Activated T-cell treated with anti-CD3 and anti-CD28 coated beads, Interleukin-2, amount 50 U/mL, for 72 hours (primary cell): ENCODE measurements at regions not wholly inside any gene's neighbourhood (a gene's known extent, or its start where the extent isn't known, plus 50 kb on each side); places are given as distances from the start of the nearest gene placed in this dataset.

Experiments used
- ATAC-seq, 2 donors: fragments of 150-1000 bp; cut with Tn5 transposase; replicated peaks in 1 of 2; 2 replicates each; pipeline ENCODE4 v1.10.0; 2021; ENCODE audit warnings: moderate library complexity in 2 of 2, mild to moderate bottlenecking in 1 of 2
- DNase-seq, 2 donors: peaks; one replicate each; pipeline ENCODE4 v3.0.0; 2021 to 2022; ENCODE audit warnings: mixed read lengths in 1 of 2
- H3K27ac Mint-ChIP-seq: one replicate; pipeline ENCODE4 v1.8.0; 2022; ENCODE audit warnings: mild to moderate bottlenecking, moderate library complexity, mixed read lengths
- H3K27me3 Mint-ChIP-seq: one replicate; pipeline ENCODE4 v1.8.0; 2022; ENCODE audit warnings: low read depth, mixed read lengths
- H3K36me3 Mint-ChIP-seq, 2 donors: one replicate each; pipeline ENCODE4 v1.8.0; 2022; ENCODE audit warnings: mixed read lengths in 2 of 2, mild to moderate bottlenecking in 1 of 2; ENCODE audit not compliant: insufficient read depth in 2 of 2
- H3K4me1 Mint-ChIP-seq: one replicate; pipeline ENCODE4 v1.8.0; 2022; ENCODE audit warnings: low read depth, mixed read lengths
- H3K4me3 Mint-ChIP-seq, 2 donors: one replicate each; pipeline ENCODE4 v1.8.0; 2022; ENCODE audit warnings: mild to moderate bottlenecking in 2 of 2, mixed read lengths in 2 of 2, moderate library complexity in 2 of 2
- H3K9me3 Mint-ChIP-seq, 2 donors: one replicate each; pipeline ENCODE4 v1.8.0; 2022; ENCODE audit warnings: mixed read lengths in 2 of 2

GRCh38 chr14:32006263-32007110 lies 70.6 kb upstream of the ARHGAP5 start:
- DNase-seq (no peak), ATAC-seq (no peak)
- no peaks in the 10 kb centered on the region for H3K36me3 Mint-ChIP-seq
- H3K27me3 Mint-ChIP-seq, result peaks cover 8% of the 10 kb centered on the region
- H3K9me3 Mint-ChIP-seq, result no peaks in the 10 kb centered on the region
- no peak overlapping the region for H3K27ac Mint-ChIP-seq
- no peaks in the 10 kb centered on the region for H3K4me1 Mint-ChIP-seq
- no peak overlapping the region for H3K4me3 Mint-ChIP-seq

- Mint-ChIP-seq H3K4me1 (no peaks in the 10 kb centered on the region), H3K9me3 (no peaks in the 10 kb centered on the region), H3K36me3 (no peaks in the 10 kb centered on the region), H3K27me3 (peaks cover 19% of the 10 kb centered on the region), H3K4me3 (no peak overlapping the region), H3K27ac (no peak overlapping the region)
- DNase-seq (no peak), ATAC-seq (no peak)
These were observed 69.2 kb upstream of the ARHGAP5 start for GRCh38 chr14:32007755-32008362.

DNA sequence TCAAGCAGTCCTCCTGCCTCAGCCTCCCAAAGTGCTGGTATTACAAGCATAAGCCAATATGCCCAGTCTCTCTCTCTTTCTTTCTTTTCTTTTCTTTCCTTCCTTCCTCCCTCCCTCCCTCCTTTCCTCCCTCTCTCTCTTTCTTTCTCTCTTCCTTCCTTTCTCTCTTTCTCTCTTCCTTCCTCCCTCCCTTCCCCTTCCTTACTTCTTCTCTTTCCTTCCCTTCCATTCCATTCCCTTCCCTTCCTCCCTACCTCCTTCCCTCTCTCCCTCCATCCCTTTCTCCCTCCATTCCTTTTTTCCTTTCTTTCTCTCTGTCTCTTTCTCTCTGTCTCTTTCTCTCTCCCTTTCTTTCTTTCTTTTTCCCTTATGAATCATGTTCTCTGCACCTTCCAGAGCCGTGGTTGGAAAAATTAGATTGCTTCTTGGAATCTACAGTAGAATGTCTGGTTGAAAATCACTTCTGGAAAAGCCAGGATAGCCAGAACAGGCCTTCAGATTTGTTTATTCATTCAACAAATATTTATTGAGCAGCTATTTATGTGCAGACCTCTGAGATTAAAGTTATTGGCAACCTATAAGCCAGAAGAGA lies 68.4 kb upstream of the ARHGAP5 start:
- Mint-ChIP-seq H3K4me1 (no peaks in the 10 kb centered on the region), H3K27me3 (peaks cover 20% of the 10 kb centered on the region), H3K9me3 (no peaks in the 10 kb centered on the region), H3K36me3 (no peaks in the 10 kb centered on the region), H3K27ac (no peak overlapping the region), H3K4me3 (no peak overlapping the region)
- DNase-seq (no peak), ATAC-seq (no peak)

DNA sequence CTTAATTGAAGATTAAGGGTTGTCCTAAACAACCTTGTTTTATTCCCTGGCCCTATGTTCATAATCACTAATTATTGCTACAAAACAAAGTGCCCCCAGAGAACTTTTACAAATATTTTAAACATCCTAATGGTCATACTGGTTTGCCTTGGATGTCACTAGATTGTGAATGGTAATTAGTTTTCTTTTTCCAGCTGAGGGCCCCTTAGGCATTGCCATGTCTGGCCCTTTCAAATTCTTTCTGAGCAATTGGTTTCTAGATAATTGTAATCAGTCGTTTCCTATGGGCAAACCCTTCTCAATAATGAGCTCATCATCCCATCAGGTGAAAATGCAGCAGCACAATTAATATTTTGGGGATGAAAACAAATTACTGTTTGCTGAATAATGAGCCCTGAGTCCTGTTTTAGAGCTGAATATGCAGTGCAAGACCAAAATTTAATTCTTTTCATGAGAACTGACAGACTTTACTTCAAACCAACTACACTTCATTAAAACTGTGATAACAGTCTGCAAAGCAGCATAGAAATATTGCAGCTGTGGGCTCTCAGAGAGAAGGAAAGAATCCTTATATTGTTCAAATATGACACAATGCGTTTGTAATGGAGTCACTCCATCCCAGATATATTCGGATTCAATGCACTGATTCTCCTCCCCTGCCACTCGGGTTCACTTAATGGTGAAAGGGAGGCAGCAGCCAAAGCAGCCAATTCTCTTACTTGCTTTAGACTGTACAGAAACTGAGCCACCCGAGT lies 67.7 kb upstream of the ARHGAP5 start:
- ATAC-seq, result no peak
- Mint-ChIP-seq H3K36me3 (no peaks in the 10 kb centered on the region), H3K4me1 (no peaks in the 10 kb centered on the region), H3K9me3 (no peaks in the 10 kb centered on the region), H3K27me3 (peaks cover 20% of the 10 kb centered on the region), H3K4me3 (no peak overlapping the region), H3K27ac (no peak overlapping the region)
- no peak for DNase-seq

DNA sequence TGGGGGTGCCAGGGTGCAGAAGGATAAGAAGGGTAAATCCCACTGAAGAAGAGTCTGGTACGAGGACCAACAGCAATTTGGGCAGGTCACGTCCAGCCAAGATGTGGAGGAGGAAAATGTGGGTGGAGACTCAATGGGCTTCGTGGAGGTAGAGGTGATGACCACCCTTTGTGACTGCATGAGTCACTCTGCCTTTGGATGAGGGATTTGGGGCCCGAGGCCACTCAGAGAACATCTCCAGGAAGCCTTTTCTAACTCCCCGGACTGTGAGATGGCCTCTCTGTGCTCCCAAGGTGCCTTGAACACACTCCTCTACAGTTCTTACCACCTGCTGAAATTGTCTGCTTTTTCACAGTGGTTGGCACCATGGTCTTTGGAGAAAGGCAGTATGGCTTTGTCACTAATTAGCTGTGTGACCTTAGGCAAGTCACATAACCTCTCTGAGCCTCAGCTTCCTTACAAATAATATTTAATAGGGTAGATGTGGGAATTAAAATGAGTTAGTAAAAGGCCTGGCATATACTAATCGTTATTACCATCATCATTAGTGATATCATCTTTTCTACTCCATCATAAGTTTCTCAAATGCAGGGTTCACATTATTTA lies 67.0 kb upstream of the ARHGAP5 start:
- no peaks in the 10 kb centered on the region for H3K9me3 Mint-ChIP-seq
- H3K36me3 Mint-ChIP-seq, result no peaks in the 10 kb centered on the region
- ATAC-seq (no peak), DNase-seq (no peak)
- H3K4me1 Mint-ChIP-seq, result no peaks in the 10 kb centered on the region
- H3K27me3 Mint-ChIP-seq, result peaks cover 20% of the 10 kb centered on the region
- no peak overlapping the region for H3K27ac Mint-ChIP-seq
- H3K4me3 Mint-ChIP-seq, result no peak overlapping the region

DNA sequence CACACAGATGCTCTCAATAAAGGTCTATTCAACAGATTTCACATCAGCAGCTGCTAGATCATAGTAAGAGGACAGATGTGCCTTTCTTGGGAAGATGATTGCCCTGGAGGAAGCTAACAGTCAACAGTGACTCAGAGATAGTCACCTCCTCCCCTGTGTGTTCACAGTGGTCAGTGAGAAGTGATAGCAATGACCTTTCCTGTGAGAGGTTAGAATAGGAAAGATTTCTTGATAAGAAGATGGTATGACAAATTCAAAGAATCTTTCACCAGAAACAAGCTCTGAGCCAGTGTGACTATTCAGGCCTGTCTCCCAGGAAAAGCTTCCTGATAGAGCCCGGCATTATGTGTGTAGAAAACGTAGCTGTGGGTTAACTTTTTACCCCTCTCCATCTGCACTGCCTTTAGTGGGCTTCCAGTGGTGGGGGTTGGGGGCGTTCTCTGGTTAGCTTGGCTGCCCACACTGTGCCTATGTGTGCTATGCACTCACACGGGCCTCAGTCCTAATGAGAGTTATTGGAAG lies 66.4 kb upstream of the ARHGAP5 start:
- H3K27me3 Mint-ChIP-seq, result peaks cover 20% of the 10 kb centered on the region
- H3K4me1 Mint-ChIP-seq, result no peaks in the 10 kb centered on the region
- no peaks in the 10 kb centered on the region for H3K36me3 Mint-ChIP-seq
- ATAC-seq, result peak in 1 of 2 donors; percentile 36
- H3K9me3 Mint-ChIP-seq, result no peaks in the 10 kb centered on the region
- H3K4me3 Mint-ChIP-seq, result no peak overlapping the region
- no peak overlapping the region for H3K27ac Mint-ChIP-seq
- no peak for DNase-seq

DNA sequence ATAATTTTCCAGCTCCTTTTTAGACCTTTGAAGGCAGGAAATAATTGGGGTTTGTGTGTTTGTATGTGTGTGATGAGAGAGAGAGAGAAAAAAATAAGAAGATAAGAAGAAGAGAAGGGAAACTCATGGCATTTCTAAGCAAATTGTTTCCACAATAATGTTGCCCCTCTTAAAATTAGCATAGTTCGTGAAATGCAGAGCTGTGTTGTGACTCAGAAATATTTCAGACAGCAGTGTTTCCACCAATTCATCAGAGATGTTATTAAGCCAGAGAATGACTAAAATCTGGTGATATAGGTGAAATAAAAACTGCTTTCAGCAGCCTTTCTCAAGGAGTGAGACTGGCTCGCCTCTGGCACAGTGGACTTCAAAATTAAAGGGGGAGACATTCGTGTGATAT lies 65.9 kb upstream of the ARHGAP5 start:
- Mint-ChIP-seq H3K4me3 (no peak overlapping the region), H3K27ac (no peak overlapping the region), H3K4me1 (no peaks in the 10 kb centered on the region), H3K9me3 (no peaks in the 10 kb centered on the region), H3K36me3 (no peaks in the 10 kb centered on the region), H3K27me3 (peaks cover 19% of the 10 kb centered on the region)
- DNase-seq (no peak), ATAC-seq (no peak)

DNA sequence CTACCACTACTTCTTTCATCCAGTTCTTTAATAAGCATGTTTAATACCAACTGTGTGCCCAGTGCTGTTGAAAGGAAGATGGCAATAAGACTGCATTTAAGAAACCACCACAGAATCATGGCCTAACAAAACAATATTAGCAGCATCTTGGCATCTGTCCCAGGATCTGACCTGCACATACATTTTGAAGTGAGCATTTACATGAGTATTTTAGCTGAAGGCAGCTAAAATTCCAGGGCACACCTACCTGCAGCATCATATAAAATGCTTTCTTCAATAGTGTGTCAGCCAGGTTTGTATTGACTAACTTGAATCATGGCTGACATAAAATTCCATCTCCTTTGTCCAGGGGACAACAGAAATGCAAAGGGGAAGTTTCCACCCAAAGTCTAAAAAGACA lies 65.0 kb upstream of the ARHGAP5 start:
- no peak for DNase-seq
- Mint-ChIP-seq H3K36me3 (no peaks in the 10 kb centered on the region), H3K4me3 (no peak overlapping the region), H3K27me3 (peaks cover 12% of the 10 kb centered on the region), H3K27ac (no peak overlapping the region), H3K4me1 (no peaks in the 10 kb centered on the region), H3K9me3 (no peaks in the 10 kb centered on the region)
- ATAC-seq, result no peak

DNA sequence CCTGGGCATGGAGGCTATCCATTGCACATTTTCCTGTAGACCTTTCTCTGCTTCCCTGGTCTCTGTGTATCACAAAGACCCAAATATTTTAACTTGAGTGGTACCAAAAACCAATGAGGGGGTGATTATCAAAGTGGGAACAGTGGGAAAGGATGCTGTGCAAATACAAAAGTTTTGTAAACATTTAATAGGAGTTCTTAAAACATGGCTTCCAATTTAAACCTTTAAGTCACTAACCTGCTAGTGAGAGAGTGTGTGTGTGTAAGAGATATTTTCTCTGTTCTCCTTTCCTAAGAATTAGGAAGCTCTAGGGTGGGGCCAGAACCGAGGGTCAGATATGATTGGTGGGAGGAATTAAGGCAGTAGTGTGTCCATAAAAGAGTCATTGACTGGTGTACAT lies 64.5 kb upstream of the ARHGAP5 start:
- ATAC-seq (no peak), DNase-seq (no peak)
- Mint-ChIP-seq H3K27ac (peak overlapping the region; percentile 20), H3K27me3 (peaks cover 12% of the 10 kb centered on the region), H3K4me1 (no peaks in the 10 kb centered on the region), H3K9me3 (no peaks in the 10 kb centered on the region), H3K36me3 (no peaks in the 10 kb centered on the region), H3K4me3 (no peak overlapping the region)

- H3K27ac Mint-ChIP-seq, result no peak overlapping the region
- no peaks in the 10 kb centered on the region for H3K9me3 Mint-ChIP-seq
- no peak for DNase-seq
- peaks cover 12% of the 10 kb centered on the region for H3K27me3 Mint-ChIP-seq
- no peak overlapping the region for H3K4me3 Mint-ChIP-seq
- H3K4me1 Mint-ChIP-seq, result no peaks in the 10 kb centered on the region
- no peaks in the 10 kb centered on the region for H3K36me3 Mint-ChIP-seq
- no peak for ATAC-seq
These were observed 64.0 kb upstream of the ARHGAP5 start for GRCh38 chr14:32013083-32013482.

DNA sequence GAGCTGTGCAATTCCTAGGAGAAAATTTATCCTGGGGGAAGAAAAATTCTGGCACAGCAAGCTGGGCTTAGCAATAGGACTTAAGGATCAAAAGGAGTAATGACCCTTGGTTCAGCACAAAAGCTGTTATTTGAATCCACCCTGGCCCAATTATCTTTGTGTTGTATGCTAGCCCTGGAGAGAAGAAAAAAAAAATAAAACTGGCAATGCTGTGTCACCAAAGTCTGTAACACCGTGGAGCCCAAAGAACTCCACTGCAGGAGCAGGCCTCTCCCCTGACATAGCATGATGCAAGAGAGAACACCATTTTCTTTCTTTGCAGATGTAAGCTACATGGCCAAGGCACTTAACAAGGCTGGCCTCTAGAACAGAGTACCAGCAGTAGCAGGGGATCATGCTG lies 63.0 kb upstream of the ARHGAP5 start:
- no peak for DNase-seq
- ATAC-seq, result no peak
- no peaks in the 10 kb centered on the region for H3K36me3 Mint-ChIP-seq
- peaks cover 12% of the 10 kb centered on the region for H3K27me3 Mint-ChIP-seq
- no peak overlapping the region for H3K4me3 Mint-ChIP-seq
- H3K4me1 Mint-ChIP-seq, result no peaks in the 10 kb centered on the region
- H3K27ac Mint-ChIP-seq, result no peak overlapping the region
- H3K9me3 Mint-ChIP-seq, result no peaks in the 10 kb centered on the region

DNA sequence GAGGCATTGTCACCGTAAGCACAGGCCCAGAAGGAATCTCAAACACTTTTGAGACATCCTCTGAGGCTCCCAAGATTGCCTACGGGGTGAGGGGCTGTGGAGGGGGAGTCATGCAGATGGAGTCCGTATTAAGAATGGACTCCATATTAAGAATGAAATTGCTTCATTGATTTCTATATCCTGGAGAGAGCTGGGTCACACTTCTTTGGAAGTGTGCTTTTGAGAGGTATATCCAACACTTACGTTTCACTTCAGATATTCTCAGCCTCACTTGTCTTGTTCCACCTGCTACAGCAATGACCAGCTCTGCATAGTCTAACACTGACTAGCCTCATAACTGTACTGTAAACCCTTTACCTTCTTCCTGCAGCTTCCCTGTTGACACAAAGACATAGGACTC lies 62.6 kb upstream of the ARHGAP5 start:
- Mint-ChIP-seq H3K36me3 (no peaks in the 10 kb centered on the region), H3K9me3 (no peaks in the 10 kb centered on the region), H3K27me3 (peaks cover 12% of the 10 kb centered on the region), H3K27ac (no peak overlapping the region), H3K4me1 (no peaks in the 10 kb centered on the region), H3K4me3 (no peak overlapping the region)
- no peak for DNase-seq
- ATAC-seq, result no peak

DNA sequence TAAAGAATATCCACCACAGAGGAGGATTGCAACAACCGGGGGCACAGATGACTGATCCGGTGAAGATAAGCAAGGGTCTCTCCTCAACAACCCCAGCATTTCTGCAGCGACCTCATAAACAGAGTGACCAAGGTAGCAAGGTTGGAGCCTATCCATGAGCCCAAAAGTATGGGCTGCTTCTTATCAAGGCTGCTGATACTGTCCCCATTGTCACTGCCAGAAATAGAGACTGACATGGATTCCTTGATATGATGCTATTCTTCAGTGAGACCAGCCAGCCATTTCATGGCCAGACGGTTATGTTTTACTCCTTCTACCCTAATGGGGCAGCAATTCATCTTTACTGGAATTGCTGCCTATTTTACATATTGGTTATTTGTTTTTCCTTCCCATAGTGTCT lies 61.9 kb upstream of the ARHGAP5 start:
- H3K4me3 Mint-ChIP-seq, result no peak overlapping the region
- H3K27ac Mint-ChIP-seq, result no peak overlapping the region
- DNase-seq (no peak), ATAC-seq (no peak)
- peaks cover 12% of the 10 kb centered on the region for H3K27me3 Mint-ChIP-seq
- no peaks in the 10 kb centered on the region for H3K4me1 Mint-ChIP-seq
- H3K36me3 Mint-ChIP-seq, result no peaks in the 10 kb centered on the region
- no peaks in the 10 kb centered on the region for H3K9me3 Mint-ChIP-seq
